Testis (tissue), 2 donors: ENCODE measurements at regions not wholly inside any gene's neighbourhood (a gene's known extent, or its start where the extent isn't known, plus 50 kb on each side); places are given as distances from the start of the nearest gene placed in this dataset.

Experiments
- CTCF ChIP-seq, 3 experiments: fragments of 450-650 bp in 2 of 3; fragments of 200-600 bp in 1 of 3; sonication (generic) in 1 of 3; IDR thresholded peaks; one replicate each; pipeline ENCODE4 v1.5.1; 2016 to 2019; ENCODE audit warnings: antibody characterized with exemption in 3 of 3, mild to moderate bottlenecking in 2 of 3, moderate library complexity in 1 of 3
- POLR2A ChIP-seq: fragments of 450-650 bp; IDR thresholded peaks from one replicate; pipeline ENCODE4 v1.6.1; 2017; ENCODE audit warnings: antibody characterized with exemption, mild to moderate bottlenecking, moderate library complexity

GRCh38 chr22:22717664-22718063, 73.2 kb downstream of the GGTLC2 start:
- TF ChIP-seq POLR2A = no peak
- TF ChIP-seq CTCF (IDR thresholded peaks at IDR 0.05) = no peak
